Ovary (tissue), 7 donors: ENCODE measurements at regions not wholly inside any gene's neighbourhood (a gene's known extent, or its start where the extent isn't known, plus 50 kb on each side); places are given as distances from the start of the nearest gene placed in this dataset.

Experiments
- DNase-seq, 5 donors: peaks; one replicate each; pipeline ENCODE4 v3.0.0-alpha.2; 2019 to 2020
- H3K27ac ChIP-seq, 2 donors: fragments of 200-600 bp; one replicate each; pipeline versions ENCODE4 v1.5.1 to v1.8.0; 2019 to 2022
- H3K27me3 ChIP-seq: fragments of 200-600 bp; one replicate; pipeline ENCODE4 v1.8.0; 2022
- H3K36me3 ChIP-seq: fragments of 200-600 bp; sonication (generic); one replicate; pipeline ENCODE4 v1.5.1; 2019
- H3K4me1 ChIP-seq: one replicate; pipeline ENCODE4 v1.8.1; 2013; ENCODE audit warnings: mild to moderate bottlenecking, moderate library complexity; ENCODE audit not compliant: insufficient read depth
- H3K4me3 ChIP-seq: fragments of 200-600 bp; sonication (generic); one replicate; pipeline ENCODE4 v1.5.1; 2017
- H3K9me3 ChIP-seq, 2 donors: fragments of 200-600 bp in 1 of 2; sonication (generic) in 1 of 2; one replicate each; pipeline versions ENCODE4 v1.5.1 to v1.8.1; 2013 to 2019; ENCODE audit warnings: mild to moderate bottlenecking in 1 of 2, moderate library complexity in 1 of 2
- CTCF ChIP-seq, 3 donors: fragments of 450-650 bp in 2 of 3; fragments of 200-600 bp in 1 of 3; IDR thresholded peaks; one replicate each; pipeline versions ENCODE4 v1.5.1 to v1.8.0; 2016 to 2022; ENCODE audit warnings: antibody characterized with exemption in 3 of 3, mild to moderate bottlenecking in 1 of 3
- EP300 ChIP-seq: sonication (generic); formaldehyde crosslinking; IDR thresholded peaks from one replicate; pipeline ENCODE4 v1.6.1; 2017; ENCODE audit warnings: antibody characterized with exemption
- POLR2A ChIP-seq: fragments of 450-650 bp; IDR thresholded peaks from one replicate; pipeline ENCODE4 v1.6.1; 2017; ENCODE audit warnings: antibody characterized with exemption, mild to moderate bottlenecking, moderate library complexity
- WGBS, 3 donors: extraction: QIAGEN DNeasy Blood & Tissue Kit in 1 of 3; methylation state at CpG; one replicate each; pipeline versions ENCODE4 v1.1.5 to v1.1.7; 2013 to 2017; 5-methylcytosine and 5-hydroxymethylcytosine counted together
- intact Hi-C, 4 donors: fragments of 100-400 bp; cut with DNase I; formaldehyde crosslinking; loops; one replicate each; pipeline versions ENCODE4 v1.11.0 to v1.15.1; 2022 to 2023
- donor health status: DM: no; HTN: no; CAD: no; lungs with moderate emphysema.
- donor health status: DM: no; HTN: no; CAD: no.
- donor health status: Bipolar disorder and iron deficiency.
- donor health status: DM: no; HTN: no; CAD: no.
- donor health status: DM: yes; HTN: yes; CAD: no.

- no peak for TF ChIP-seq EP300
- TF ChIP-seq CTCF (IDR thresholded peaks at IDR 0.05), result no peak
- TF ChIP-seq POLR2A, result no peak
- Histone ChIP-seq H3K4me3 (no peak overlapping the region), H3K36me3 (no peaks in the 10 kb centered on the region), H3K27ac (no peak overlapping the region), H3K9me3 (no peaks in the 10 kb centered on the region), H3K4me1 (no peaks in the 10 kb centered on the region), H3K27me3 (no peaks in the 10 kb centered on the region)
- 98 to 100% (median 98%) methylated on average over 1 of the region's 1 CpG for WGBS, 3 donors
- intact Hi-C loops, result no loop called here
- DNase-seq, result no peak
These were observed 1155.2 kb upstream of the B3GALT2 start for GRCh38 chr1:194341587-194341986.

DNA sequence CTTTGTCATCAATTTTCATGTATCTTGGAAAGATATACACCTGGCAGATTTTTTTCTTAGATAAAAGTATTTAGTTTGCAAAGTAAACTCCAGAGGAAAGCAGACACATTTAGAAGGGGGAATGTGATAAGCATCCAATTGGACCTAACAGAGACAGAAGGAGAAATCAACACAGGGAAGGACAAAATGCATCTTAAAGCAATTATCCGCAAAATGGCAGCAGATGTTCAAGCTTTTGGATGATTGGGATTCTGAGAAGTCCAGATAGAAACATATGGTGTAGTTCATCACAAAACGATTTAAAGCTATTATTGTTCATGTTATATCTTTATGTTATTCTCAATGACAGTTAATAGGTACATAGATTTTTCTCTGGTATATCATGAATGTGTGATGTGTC, 1153.1 kb upstream of the B3GALT2 start:
- no peak for DNase-seq
- Histone ChIP-seq H3K27me3 (no peaks in the 10 kb centered on the region), H3K4me3 (no peak overlapping the region), H3K9me3 (no peaks in the 10 kb centered on the region), H3K36me3 (no peaks in the 10 kb centered on the region), H3K4me1 (no peaks in the 10 kb centered on the region), H3K27ac (no peak overlapping the region)
- 72 to 79% (median 74%) methylated on average over 2 of the region's 2 CpGs for WGBS, 3 donors
- TF ChIP-seq CTCF (IDR thresholded peaks at IDR 0.05), result no peak
- no peak for TF ChIP-seq POLR2A
- no peak for TF ChIP-seq EP300
- intact Hi-C loops, result no loop called here

- Histone ChIP-seq H3K27ac (no peak overlapping the region), H3K27me3 (no peaks in the 10 kb centered on the region), H3K4me3 (no peak overlapping the region), H3K36me3 (no peaks in the 10 kb centered on the region), H3K4me1 (no peaks in the 10 kb centered on the region), H3K9me3 (no peaks in the 10 kb centered on the region)
- no peak for DNase-seq
- intact Hi-C loops, result no loop called here
- 48 to 59% (median 56%) methylated on average over 1 of the region's 1 CpG for WGBS, 3 donors
- TF ChIP-seq POLR2A (no peak), CTCF (IDR thresholded peaks at IDR 0.05) (no peak), EP300 (no peak)
These were observed 1152.0 kb upstream of the B3GALT2 start for GRCh38 chr1:194338241-194338948.

DNA sequence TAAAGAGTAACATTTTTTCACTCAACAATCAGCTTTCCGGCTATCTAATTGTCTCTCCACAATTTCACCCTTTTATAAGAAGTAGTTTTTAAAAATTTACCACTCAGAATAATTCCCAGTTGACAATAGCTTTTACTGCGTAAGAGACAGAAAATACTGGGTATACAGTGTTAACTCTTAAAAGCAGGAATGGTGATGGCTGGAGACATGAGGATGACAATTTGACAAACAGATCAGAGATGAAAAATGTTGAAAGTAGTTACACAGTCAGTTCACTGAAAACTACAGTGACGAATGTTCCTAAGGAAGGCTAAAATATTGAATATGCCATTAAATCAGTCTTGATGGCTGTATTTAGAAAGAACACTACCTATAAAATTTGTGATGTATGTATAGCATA, 1146.8 kb upstream of the B3GALT2 start:
- TF ChIP-seq EP300, result no peak
- H3K27me3 ChIP-seq, result no peaks in the 10 kb centered on the region
- no peaks in the 10 kb centered on the region for H3K9me3 ChIP-seq
- no peak overlapping the region for H3K27ac ChIP-seq
- no peaks in the 10 kb centered on the region for H3K4me1 ChIP-seq
- WGBS, 3 donors, result 95 to 97% (median 95%) methylated on average over 3 of the region's 3 CpGs
- no peak overlapping the region for H3K4me3 ChIP-seq
- intact Hi-C loops, result no loop called here
- H3K36me3 ChIP-seq, result no peaks in the 10 kb centered on the region
- DNase-seq, result no peak

GRCh38 chr1:194331758-194332157, 1145.3 kb upstream of the B3GALT2 start:
- Histone ChIP-seq H3K4me1 (no peaks in the 10 kb centered on the region), H3K9me3 (no peaks in the 10 kb centered on the region), H3K4me3 (no peak overlapping the region), H3K36me3 (no peaks in the 10 kb centered on the region), H3K27me3 (no peaks in the 10 kb centered on the region), H3K27ac (no peak overlapping the region)
- no peak for DNase-seq
- TF ChIP-seq CTCF (IDR thresholded peaks at IDR 0.05) (no peak), EP300 (no peak), POLR2A (no peak)
- intact Hi-C loops, result no loop called here
- WGBS, 3 donors, result 85 to 92% (median 89%) methylated on average over 2 of the region's 2 CpGs
